Transverse colon (tissue), 3 donors: ENCODE measurements at regions not wholly inside any gene's neighbourhood (a gene's known extent, or its start where the extent isn't known, plus 50 kb on each side); places are given as distances from the start of the nearest gene placed in this dataset.

ENCODE experiments used
- EP300 ChIP-seq: sonication (generic); formaldehyde crosslinking; IDR thresholded peaks from one replicate; pipeline ENCODE4 v1.6.1; 2017; ENCODE audit warnings: antibody characterized with exemption, low read depth
- POLR2A ChIP-seq: fragments of 450-650 bp; IDR thresholded peaks from one replicate; pipeline ENCODE4 v1.6.1; 2016; ENCODE audit warnings: antibody characterized with exemption, mild to moderate bottlenecking, moderate library complexity
- TF ChIP-seq, protein P1 (sequence below), 5 experiments: fragments of 200-600 bp in 3 of 5; fragments of 450-650 bp in 2 of 5; sonication (generic) in 3 of 5; IDR thresholded peaks; 1 replicate in 2 of 5; 2 replicates in 3 of 5; pipeline ENCODE4 v1.5.1; 2016 to 2017; ENCODE audit warnings: antibody characterized with exemption in 5 of 5, inconsistent platforms in 3 of 5, mild to moderate bottlenecking in 2 of 5, moderate library complexity in 1 of 5

DNA sequence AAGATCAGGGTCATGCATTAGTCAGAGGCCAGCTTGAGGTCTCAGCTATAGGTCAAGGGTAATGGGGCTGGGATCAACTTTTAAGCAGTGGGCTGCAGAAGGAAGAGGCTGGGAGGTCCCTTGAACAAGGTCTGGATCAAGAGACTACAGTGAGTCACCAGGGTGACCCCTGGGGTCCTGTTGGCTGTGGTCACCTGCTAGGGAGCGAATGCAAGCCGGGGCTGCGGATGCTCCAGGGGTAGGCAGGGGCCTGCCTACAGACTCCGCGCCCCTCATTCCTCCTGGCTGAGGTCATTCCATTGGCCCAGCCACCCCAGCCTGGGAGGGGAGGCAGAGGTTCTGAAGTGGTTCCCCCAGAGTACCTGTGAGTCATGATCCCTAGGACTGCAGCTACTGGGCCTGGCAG is 110.4 kb downstream of the CYP26B1 start:
- TF ChIP-seq, protein P1, sequence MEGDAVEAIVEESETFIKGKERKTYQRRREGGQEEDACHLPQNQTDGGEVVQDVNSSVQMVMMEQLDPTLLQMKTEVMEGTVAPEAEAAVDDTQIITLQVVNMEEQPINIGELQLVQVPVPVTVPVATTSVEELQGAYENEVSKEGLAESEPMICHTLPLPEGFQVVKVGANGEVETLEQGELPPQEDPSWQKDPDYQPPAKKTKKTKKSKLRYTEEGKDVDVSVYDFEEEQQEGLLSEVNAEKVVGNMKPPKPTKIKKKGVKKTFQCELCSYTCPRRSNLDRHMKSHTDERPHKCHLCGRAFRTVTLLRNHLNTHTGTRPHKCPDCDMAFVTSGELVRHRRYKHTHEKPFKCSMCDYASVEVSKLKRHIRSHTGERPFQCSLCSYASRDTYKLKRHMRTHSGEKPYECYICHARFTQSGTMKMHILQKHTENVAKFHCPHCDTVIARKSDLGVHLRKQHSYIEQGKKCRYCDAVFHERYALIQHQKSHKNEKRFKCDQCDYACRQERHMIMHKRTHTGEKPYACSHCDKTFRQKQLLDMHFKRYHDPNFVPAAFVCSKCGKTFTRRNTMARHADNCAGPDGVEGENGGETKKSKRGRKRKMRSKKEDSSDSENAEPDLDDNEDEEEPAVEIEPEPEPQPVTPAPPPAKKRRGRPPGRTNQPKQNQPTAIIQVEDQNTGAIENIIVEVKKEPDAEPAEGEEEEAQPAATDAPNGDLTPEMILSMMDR (IDR thresholded peaks at IDR 0.05) = no peak
- TF ChIP-seq POLR2A = no peak
- TF ChIP-seq EP300 = no peak
